HG03354 (cell line): ENCODE measurements at regions not wholly inside any gene's neighbourhood (a gene's known extent, or its start where the extent isn't known, plus 50 kb on each side); places are given as distances from the start of the nearest gene placed in this dataset.
"Not testable (repeated sequence)": the region's sequence is repeated elsewhere in the genome, so short reads cannot be mapped to it uniquely, and the experiment has no call there.

ENCODE experiments used
- ATAC-seq: cut with Tn5 transposase; IDR thresholded peaks from one replicate; pipeline ENCODE4 v1.9.1; 2021; ENCODE audit warnings: mild to moderate bottlenecking; ENCODE audit not compliant: unreplicated experiment, poor library complexity, severe bottlenecking

GRCh38 chr6:141437011-141437410 lies 695.7 kb upstream of the GJE1 start:
- no peak for ATAC-seq

GRCh38 chr6:141426400-141426980 lies 706.2 kb upstream of the GJE1 start:
- no peak for ATAC-seq

GRCh38 chr6:141421378-141421777 lies 711.3 kb upstream of the GJE1 start:
- ATAC-seq = no peak

GRCh38 chr6:141418076-141418475 lies 714.6 kb upstream of the GJE1 start:
- ATAC-seq = no peak

GRCh38 chr6:141415896-141416295 lies 716.8 kb upstream of the GJE1 start:
- ATAC-seq = no peak

GRCh38 chr6:141413196-141413595 lies 719.5 kb upstream of the GJE1 start:
- ATAC-seq = no peak

GRCh38 chr6:141406761-141407160 lies 726.0 kb upstream of the GJE1 start:
- no peak for ATAC-seq

- no peak for ATAC-seq
Measured at GRCh38 chr6:141403827-141404226, 728.9 kb upstream of the GJE1 start.

- no peak for ATAC-seq
Measured at GRCh38 chr6:141403103-141403502, 729.6 kb upstream of the GJE1 start.

GRCh38 chr6:141402489-141402888 lies 730.2 kb upstream of the GJE1 start:
- ATAC-seq = no peak

GRCh38 chr6:141401851-141402250 lies 730.9 kb upstream of the GJE1 start:
- no peak for ATAC-seq

GRCh38 chr6:141401168-141401567 lies 731.6 kb upstream of the GJE1 start:
- no peak for ATAC-seq

GRCh38 chr6:141398949-141399348 lies 733.8 kb upstream of the GJE1 start:
- no peak for ATAC-seq

- no peak for ATAC-seq
Measured at GRCh38 chr6:141395443-141396008, 737.2 kb upstream of the GJE1 start.

- ATAC-seq = no peak
Measured at GRCh38 chr6:141394565-141395051, 738.1 kb upstream of the GJE1 start.

GRCh38 chr6:141394125-141394536 lies 738.6 kb upstream of the GJE1 start:
- no peak for ATAC-seq

GRCh38 chr6:141393405-141394124 lies 739.2 kb upstream of the GJE1 start:
- no peak for ATAC-seq

- ATAC-seq = not testable (repeated sequence)
Measured at GRCh38 chr6:141391135-141391534, 741.6 kb upstream of the GJE1 start.

- ATAC-seq = no peak
Measured at GRCh38 chr6:141388666-141389065, 744.1 kb upstream of the GJE1 start.

GRCh38 chr6:141370438-141370837 lies 762.3 kb upstream of the GJE1 start:
- ATAC-seq = no peak

GRCh38 chr6:141366796-141367195 lies 765.9 kb upstream of the GJE1 start:
- ATAC-seq = not testable (repeated sequence)
